ENCODE measurements at regions not wholly inside any gene's neighbourhood (a gene's known extent, or its start where the extent isn't known, plus 50 kb on each side); places are given as distances from the start of the nearest gene placed in this dataset.

DNA sequence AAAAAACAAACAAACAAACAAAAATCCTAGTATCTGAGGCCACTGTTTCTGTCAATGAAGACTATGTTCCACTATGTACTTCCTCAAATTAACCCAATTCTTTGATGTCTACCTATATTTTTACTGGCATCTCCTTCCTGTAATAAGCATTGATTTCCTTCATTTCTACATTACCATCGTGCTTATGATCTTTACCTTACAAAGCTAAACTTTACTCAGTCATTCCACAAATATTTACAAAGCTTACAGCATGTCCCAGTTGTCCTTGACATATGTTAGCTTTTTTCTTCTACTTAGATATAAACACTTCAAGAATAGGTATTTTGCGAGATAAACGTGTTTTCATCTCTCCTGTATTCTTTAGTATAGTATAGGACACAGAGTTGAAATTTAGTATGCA, 1090.9 kb downstream of the PCDH9 start:
- TF ChIP-seq ARNTL (CRISPR knock-in tag; IDR thresholded peaks at IDR 0.05; ENCODE audit: borderline replicate concordance, low read depth) (no peak), ZNF70 (CRISPR knock-in tag; IDR thresholded peaks at IDR 0.05) (no peak), ZFP30 (CRISPR knock-in tag; IDR thresholded peaks at IDR 0.05) (no peak), CSDC2 (CRISPR knock-in tag; IDR thresholded peaks at IDR 0.05) (no peak)
- TF ChIP-seq, protein P1, sequence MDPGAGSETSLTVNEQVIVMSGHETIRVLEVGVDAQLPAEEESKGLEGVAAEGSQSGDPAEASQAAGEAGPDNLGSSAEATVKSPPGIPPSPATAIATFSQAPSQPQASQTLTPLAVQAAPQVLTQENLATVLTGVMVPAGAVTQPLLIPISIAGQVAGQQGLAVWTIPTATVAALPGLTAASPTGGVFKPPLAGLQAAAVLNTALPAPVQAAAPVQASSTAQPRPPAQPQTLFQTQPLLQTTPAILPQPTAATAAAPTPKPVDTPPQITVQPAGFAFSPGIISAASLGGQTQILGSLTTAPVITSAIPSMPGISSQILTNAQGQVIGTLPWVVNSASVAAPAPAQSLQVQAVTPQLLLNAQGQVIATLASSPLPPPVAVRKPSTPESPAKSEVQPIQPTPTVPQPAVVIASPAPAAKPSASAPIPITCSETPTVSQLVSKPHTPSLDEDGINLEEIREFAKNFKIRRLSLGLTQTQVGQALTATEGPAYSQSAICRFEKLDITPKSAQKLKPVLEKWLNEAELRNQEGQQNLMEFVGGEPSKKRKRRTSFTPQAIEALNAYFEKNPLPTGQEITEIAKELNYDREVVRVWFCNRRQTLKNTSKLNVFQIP (CRISPR knock-in tag; IDR thresholded peaks at IDR 0.05; ENCODE audit: borderline replicate concordance, low read depth): no peak
